ENCODE measurements at regions not wholly inside any gene's neighbourhood (a gene's known extent, or its start where the extent isn't known, plus 50 kb on each side); places are given as distances from the start of the nearest gene placed in this dataset.

DNA sequence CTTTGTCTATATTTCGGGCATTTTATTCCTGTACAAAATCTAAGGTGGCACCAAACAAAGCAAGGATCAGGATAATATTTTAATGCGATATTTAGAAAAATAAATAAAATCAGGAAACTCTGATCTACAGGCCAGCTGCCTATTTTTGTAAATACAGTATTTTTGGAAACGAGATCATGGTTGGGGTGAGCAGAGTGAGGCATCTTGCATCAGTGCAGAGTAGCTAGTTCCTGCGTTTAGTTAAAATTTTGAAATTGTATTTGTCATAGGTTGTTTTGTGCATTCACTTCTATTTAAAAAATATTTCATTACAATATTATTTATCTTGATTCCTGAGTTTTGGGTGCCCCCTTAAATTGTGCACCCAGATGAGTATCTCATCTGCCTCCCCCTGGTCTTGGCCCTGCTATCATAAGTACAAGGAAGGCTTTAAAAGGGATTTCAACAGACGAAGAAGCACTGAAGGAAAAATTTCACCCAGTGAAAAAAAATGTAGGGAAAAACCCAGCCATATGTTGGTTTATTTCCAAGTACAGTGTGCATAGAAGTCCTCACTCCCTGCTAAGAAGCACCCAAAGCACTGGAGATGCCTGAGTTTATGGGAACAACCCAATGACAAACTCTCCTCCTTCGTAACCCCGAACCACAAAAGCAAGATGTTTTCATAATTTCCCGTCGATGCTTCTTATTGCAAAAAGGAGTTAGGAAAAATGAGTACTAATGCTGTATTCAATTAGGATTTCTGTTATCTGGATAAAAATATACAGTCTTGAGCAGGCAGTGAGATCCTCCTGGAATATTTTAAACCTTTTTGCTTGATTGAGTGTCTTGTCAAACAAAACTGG is 304.7 kb upstream of the CLINT1 start:
- Histone ChIP-seq H3K9me3 (no peaks in the 10 kb centered on the region), H3K36me3 (replicated peaks) (no peaks in the 10 kb centered on the region), H3K4me1 (no peaks in the 10 kb centered on the region), H3K27me3 (ENCODE audit: low read depth) (peaks cover 19% of the 10 kb centered on the region), H3K4me3 (no peak overlapping the region)
- no peak for DNase-seq (ENCODE audit: low spot score in 2 of 2)
- in situ Hi-C loops (cut with MboI; ENCODE audit: low sequenced_read_pairs) = no loop called here

DNA sequence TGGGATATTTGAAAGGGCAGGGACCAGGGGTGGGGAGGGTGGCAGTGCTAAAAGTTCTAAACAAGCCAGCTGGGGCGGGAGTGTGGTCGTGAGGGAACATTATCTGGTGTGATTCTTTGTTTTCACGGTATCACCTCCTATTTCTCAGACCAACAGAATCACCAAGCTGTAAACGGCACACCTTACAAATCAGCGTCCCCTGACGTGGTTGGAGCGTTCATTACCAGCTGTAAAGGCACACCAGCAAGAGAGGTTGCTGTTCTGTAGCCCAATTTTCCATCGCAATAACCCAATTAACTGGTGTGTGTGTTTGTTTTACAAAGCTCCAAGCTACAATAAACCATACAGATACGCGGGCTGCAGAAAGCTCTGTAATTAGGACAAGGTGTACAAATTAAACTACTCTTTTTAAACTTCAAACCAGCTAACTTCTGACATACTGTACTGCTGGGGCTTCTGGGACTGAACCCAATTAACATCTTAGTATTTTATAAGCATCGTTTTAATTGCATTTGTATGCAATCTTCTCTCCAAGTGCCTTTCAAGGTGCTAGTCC is 303.6 kb upstream of the CLINT1 start:
- no peak overlapping the region for H3K4me3 ChIP-seq
- peaks cover 19% of the 10 kb centered on the region for H3K27me3 ChIP-seq (ENCODE audit: low read depth)
- in situ Hi-C loops (cut with MboI; ENCODE audit: low sequenced_read_pairs) = no loop called here
- H3K36me3 ChIP-seq (replicated peaks) = no peaks in the 10 kb centered on the region
- H3K9me3 ChIP-seq = no peaks in the 10 kb centered on the region
- no peak for DNase-seq (ENCODE audit: low spot score in 2 of 2)
- H3K4me1 ChIP-seq = no peaks in the 10 kb centered on the region

DNA sequence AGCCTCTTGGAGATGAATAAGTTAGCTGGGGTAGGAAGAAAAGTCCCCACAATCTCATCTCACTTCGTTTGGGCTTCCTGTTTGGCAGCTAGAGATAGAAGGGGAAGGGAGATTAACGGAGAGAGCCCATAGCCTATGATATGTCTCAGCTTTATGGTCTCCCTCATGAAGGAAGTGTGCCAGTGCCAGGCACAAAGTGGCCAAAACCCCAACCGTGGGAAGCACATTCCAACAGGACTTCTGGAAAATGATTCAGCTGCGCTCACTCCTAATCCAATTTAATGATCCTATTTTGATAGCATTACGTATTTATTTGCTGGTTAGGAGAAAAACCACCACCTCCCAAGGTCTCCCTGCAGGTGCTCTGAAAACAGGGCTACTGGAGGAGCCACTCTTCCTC is 303.1 kb upstream of the CLINT1 start:
- no peak overlapping the region for H3K4me3 ChIP-seq
- H3K4me1 ChIP-seq = no peaks in the 10 kb centered on the region
- H3K27me3 ChIP-seq (ENCODE audit: low read depth) = peaks cover 19% of the 10 kb centered on the region
- H3K9me3 ChIP-seq = no peaks in the 10 kb centered on the region
- no peak for DNase-seq (ENCODE audit: low spot score in 2 of 2)
- no peaks in the 10 kb centered on the region for H3K36me3 ChIP-seq (replicated peaks)
- in situ Hi-C loops (cut with MboI; ENCODE audit: low sequenced_read_pairs) = no loop called here

DNA sequence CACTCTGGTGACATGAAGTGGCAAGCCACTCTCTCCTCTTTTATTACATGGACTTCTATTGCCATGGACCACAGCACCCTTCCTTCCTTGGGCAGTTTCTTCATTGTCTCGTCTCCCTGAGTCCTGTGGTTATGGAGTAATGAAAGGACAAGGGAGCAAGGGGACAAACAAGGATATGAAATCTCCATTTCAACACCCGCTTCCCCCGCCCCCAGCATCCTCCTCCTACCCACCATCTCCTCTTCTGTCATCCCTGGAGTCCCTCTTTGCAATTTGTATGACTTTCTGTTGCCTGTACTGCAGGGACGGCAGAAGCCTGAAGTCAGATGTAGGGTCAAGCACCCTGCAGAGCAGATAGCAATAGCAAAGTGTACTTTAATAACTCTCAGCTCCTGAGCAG is 300.7 kb upstream of the CLINT1 start:
- DNase-seq (ENCODE audit: low spot score in 2 of 2) = no peak
- Histone ChIP-seq H3K27me3 (ENCODE audit: low read depth) (peaks cover 15% of the 10 kb centered on the region), H3K9me3 (no peaks in the 10 kb centered on the region), H3K4me3 (no peak overlapping the region), H3K36me3 (replicated peaks) (no peaks in the 10 kb centered on the region), H3K4me1 (no peaks in the 10 kb centered on the region)
- in situ Hi-C loops (cut with MboI; ENCODE audit: low sequenced_read_pairs) = no loop called here

DNA sequence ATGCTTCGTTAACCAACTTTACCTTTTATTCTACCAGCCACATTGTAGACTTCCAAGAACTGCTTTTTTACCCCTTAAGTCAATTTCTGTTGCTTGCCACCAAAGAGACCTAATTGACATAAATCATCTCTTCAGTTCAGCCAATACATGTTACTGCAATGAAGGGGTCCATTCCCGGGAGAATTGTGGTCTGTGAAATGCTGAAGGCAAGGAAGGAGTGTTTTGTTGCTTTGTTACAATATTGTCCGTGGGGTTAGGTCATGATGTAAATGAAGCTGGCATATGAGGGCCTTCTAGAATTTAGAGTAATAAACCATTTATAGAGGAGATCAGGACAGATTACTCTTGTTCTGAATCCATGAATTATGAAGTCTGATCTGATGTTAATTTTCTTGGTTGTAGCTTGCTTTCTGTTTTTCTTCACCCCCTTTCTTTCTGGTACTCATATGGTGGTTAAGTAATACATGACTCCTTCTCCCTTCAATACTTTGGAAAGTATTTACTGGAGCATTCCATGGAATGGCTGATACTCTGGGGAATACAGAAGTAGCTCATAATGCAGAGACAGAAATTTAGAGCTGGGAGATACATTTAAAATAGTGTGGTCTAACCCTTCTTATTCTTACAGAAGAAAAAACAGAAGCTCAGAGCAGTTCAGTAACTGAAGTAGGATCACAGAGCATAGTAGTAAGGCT is 297.0 kb upstream of the CLINT1 start:
- Histone ChIP-seq H3K27me3 (ENCODE audit: low read depth) (no peaks in the 10 kb centered on the region; the same call in 1 of the 2 replicates), H3K4me3 (no peak overlapping the region), H3K4me1 (no peaks in the 10 kb centered on the region), H3K9me3 (no peaks in the 10 kb centered on the region), H3K36me3 (replicated peaks) (no peaks in the 10 kb centered on the region)
- DNase-seq (ENCODE audit: low spot score in 2 of 2) = no peak
- in situ Hi-C loops (cut with MboI; ENCODE audit: low sequenced_read_pairs) = no loop called here

DNA sequence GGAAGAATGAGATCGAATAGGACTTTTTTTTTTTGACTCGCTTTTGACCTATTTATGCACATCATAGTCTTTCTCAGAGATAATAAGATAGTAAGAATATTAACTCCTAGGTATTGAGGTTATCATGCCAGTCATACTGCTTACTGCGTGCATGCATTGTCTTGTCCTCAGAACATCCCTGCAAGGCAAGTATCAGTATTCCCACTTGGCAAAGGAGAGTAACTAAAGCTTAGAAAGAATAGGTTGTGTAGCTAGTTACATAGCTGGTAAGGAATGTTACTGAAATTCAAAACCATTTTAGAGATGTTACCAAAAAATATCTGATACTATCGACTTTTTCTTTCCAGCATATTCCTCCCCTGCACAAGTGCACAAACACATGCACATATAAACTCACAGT is 296.1 kb upstream of the CLINT1 start:
- no peak overlapping the region for H3K4me3 ChIP-seq
- no peaks in the 10 kb centered on the region for H3K9me3 ChIP-seq
- no peak for DNase-seq (ENCODE audit: low spot score in 2 of 2)
- in situ Hi-C loops (cut with MboI; ENCODE audit: low sequenced_read_pairs) = no loop called here
- no peaks in the 10 kb centered on the region for H3K36me3 ChIP-seq (replicated peaks)
- H3K4me1 ChIP-seq = no peaks in the 10 kb centered on the region
- no peaks in the 10 kb centered on the region; the same call in 1 of the 2 replicates for H3K27me3 ChIP-seq (ENCODE audit: low read depth)

DNA sequence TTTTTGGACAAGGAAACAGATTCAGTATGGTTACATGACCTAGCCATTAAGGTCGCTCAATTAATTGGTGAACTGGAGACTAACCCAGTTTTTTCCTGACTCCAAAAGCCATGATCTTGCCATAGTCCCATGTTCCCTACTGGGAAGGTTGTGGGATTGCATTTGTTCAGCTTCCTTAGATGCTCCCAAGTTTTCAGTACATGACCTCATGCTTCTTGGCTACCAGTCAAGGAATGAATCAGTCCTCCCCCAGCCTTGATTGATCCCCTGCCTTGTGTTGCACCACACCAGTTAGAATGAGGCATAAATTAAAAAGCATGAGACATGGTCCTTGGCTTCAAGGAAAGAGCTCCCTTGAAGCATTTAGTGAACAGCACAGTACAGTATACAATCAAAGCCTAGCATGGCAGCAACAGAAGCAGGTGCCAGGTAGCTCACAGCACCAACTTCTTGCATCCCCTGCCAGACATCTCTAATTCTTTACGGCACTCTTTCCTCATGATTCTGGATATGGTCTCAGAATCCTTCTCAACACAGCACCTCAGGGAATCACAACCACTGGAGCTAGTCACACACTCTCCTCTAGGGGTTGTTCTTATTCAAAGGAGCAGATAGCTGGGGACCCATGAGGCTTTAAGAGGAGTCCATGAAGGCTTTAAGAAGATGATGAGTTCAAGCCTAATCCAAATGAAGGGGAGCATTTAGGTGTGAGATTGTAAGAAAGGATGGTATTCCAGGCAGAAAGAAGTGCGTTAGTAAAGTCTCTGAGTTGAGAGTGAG is 295.5 kb upstream of the CLINT1 start:
- Histone ChIP-seq H3K4me1 (no peaks in the 10 kb centered on the region), H3K27me3 (ENCODE audit: low read depth) (no peaks in the 10 kb centered on the region; the same call in 1 of the 2 replicates), H3K36me3 (replicated peaks) (no peaks in the 10 kb centered on the region), H3K9me3 (no peaks in the 10 kb centered on the region), H3K4me3 (no peak overlapping the region)
- DNase-seq (ENCODE audit: low spot score in 2 of 2) = no peak
- in situ Hi-C loops (cut with MboI; ENCODE audit: low sequenced_read_pairs) = no loop called here

DNA sequence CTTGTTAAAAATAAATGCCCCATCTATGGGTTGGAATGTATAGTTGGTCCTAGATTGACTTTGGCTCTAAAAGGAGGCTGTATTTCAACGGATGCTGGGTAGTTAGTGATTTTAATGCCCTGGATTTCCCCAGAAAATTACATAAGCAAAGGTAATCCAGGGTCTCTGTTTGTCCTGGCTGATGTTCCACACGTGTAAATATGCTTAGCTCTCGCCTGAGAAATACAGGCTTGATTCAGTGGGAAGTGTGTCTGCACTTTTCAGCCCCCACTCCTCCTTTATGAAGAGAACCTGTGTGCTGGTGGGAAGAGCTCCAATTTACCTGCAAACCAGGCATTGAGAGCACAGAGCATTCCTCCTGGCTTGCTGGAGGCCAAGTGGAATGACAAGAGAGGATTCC is 294.6 kb upstream of the CLINT1 start:
- Histone ChIP-seq H3K4me3 (no peak overlapping the region), H3K27me3 (ENCODE audit: low read depth) (no peaks in the 10 kb centered on the region; the same call in 1 of the 2 replicates), H3K4me1 (no peaks in the 10 kb centered on the region), H3K9me3 (no peaks in the 10 kb centered on the region), H3K36me3 (replicated peaks) (no peaks in the 10 kb centered on the region)
- in situ Hi-C loops (cut with MboI; ENCODE audit: low sequenced_read_pairs) = no loop called here
- DNase-seq (ENCODE audit: low spot score in 2 of 2) = no peak

DNA sequence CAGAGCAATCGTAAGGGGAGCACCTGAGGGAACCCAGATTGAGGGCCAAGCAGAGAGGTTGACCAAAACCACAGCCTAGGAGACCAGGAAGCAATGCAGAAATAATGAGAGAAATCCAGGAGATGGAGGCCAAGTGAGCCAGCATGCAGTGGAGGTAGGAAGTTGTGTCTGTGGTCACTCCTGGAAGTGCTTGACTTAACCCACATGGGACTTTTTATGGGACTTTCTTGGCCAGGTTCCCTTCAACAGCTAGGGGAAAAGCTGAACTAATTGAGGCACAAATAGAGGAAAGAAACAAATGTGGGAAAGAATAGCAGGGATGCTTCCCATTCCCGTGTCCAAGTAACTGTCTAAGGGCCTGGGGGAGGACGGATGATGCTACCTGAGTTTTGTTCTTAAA is 293.2 kb upstream of the CLINT1 start:
- H3K27me3 ChIP-seq (ENCODE audit: low read depth) = no peaks in the 10 kb centered on the region; the same call in 1 of the 2 replicates

DNA sequence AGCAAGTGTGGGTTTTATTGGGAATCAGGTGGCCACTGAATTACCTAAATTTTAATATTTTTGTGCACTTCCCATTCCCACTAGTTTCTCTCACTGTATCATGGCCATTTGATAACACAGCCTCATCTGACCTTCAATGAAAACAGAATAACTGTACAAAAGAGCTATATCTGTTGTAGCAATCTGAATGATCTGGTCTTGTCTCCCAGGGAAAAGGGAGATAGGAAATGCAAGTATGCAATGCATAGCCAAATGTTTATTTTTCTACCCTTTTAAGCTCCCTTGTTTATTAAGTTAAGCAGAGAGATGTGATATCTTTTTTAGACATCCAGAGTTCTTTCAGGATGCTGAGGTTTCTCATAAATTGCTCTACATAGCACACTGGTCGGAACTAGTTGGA is 288.3 kb upstream of the CLINT1 start:
- H3K27me3 ChIP-seq (ENCODE audit: low read depth) = peaks cover 4% of the 10 kb centered on the region

More for the DNA sequence above, 293.2 kb upstream of the CLINT1 start:
- DNase-seq (ENCODE audit: low spot score in 2 of 2) = no peak
- no peak overlapping the region for H3K4me3 ChIP-seq
- no peaks in the 10 kb centered on the region for H3K36me3 ChIP-seq (replicated peaks)
- in situ Hi-C loops (cut with MboI; ENCODE audit: low sequenced_read_pairs) = no loop called here
- no peaks in the 10 kb centered on the region for H3K4me1 ChIP-seq
- no peaks in the 10 kb centered on the region for H3K9me3 ChIP-seq

DNA sequence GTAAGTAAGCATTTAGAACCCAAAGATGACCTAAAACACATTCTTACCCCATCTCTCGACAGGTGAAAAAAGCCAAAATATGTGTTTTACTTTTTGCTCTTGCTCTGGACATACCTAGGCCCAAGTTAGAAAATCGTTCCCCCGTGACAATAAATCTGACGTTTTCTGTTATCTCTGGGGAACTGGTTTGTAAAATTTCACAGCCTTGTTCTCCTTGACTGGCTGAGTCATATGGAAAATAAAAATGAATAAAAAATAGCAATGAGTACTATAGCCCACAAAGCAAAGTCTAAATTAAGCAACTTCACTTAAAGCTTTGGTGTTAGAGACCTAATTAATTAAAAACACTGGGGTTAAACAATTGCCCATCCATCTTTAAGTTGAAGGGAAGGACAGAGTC is 286.9 kb upstream of the CLINT1 start:
- DNase-seq (ENCODE audit: low spot score in 2 of 2) = no peak
- in situ Hi-C loops (cut with MboI; ENCODE audit: low sequenced_read_pairs) = no loop called here
- H3K9me3 ChIP-seq = no peaks in the 10 kb centered on the region
- H3K4me3 ChIP-seq = no peak overlapping the region
- peaks cover 4% of the 10 kb centered on the region for H3K27me3 ChIP-seq (ENCODE audit: low read depth)
- H3K36me3 ChIP-seq (replicated peaks) = no peaks in the 10 kb centered on the region
- no peaks in the 10 kb centered on the region for H3K4me1 ChIP-seq

More for the DNA sequence above, 288.3 kb upstream of the CLINT1 start:
- no peaks in the 10 kb centered on the region for H3K9me3 ChIP-seq
- no peaks in the 10 kb centered on the region for H3K36me3 ChIP-seq (replicated peaks)
- in situ Hi-C loops (cut with MboI; ENCODE audit: low sequenced_read_pairs) = no loop called here
- no peak for DNase-seq (ENCODE audit: low spot score in 2 of 2)
- no peak overlapping the region for H3K4me3 ChIP-seq
- H3K4me1 ChIP-seq = no peaks in the 10 kb centered on the region

DNA sequence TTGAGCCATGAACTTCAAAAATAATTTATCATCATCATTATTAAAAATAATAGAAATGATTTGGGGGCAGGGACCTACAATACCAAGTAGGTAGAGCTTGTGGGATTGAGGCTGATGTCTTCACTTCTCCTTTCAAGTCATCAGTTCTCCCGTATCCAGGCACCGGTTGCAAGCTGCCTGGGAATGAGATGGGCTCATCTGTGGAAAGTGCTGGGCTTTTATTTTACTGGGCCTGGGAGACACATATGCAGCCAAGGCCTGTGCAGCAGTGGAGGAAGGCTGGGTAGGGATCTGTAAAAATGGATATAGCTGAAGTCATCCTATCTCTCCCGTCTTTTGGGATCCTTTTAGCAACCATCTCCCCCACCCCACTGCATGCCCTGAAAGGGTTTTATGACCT is 284.1 kb upstream of the CLINT1 start:
- in situ Hi-C loops (cut with MboI; ENCODE audit: low sequenced_read_pairs) = no loop called here
- DNase-seq (ENCODE audit: low spot score in 2 of 2) = no peak
- Histone ChIP-seq H3K4me1 (no peaks in the 10 kb centered on the region), H3K27me3 (ENCODE audit: low read depth) (peaks cover 4% of the 10 kb centered on the region), H3K4me3 (no peak overlapping the region), H3K9me3 (no peaks in the 10 kb centered on the region), H3K36me3 (replicated peaks) (no peaks in the 10 kb centered on the region)

DNA sequence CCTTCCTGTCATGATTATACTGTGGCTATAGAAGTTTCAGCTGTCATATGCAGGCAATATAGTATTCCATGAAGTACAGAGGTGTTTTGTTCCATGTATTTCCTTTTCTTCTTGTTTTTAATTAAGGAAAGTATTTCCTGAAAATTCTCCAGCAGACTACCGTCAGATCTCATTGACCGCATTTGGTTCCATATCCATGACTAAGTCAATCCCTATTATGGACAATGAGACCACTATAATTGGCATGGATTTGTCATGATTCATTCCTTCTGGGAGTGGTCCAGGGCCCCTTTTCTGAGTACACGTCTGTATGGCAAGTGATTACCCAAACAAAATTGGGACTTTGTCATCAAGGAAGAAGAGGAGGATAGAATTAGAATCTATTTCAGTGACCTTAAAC is 283.2 kb upstream of the CLINT1 start:
- no peak for DNase-seq (ENCODE audit: low spot score in 2 of 2)
- H3K4me3 ChIP-seq = no peak overlapping the region
- no peaks in the 10 kb centered on the region for H3K4me1 ChIP-seq
- in situ Hi-C loops (cut with MboI; ENCODE audit: low sequenced_read_pairs) = no loop called here
- no peaks in the 10 kb centered on the region for H3K36me3 ChIP-seq (replicated peaks)
- H3K27me3 ChIP-seq (ENCODE audit: low read depth) = peaks cover 4% of the 10 kb centered on the region
- no peaks in the 10 kb centered on the region for H3K9me3 ChIP-seq
